Smooth muscle cell (in vitro differentiated cells): ENCODE measurements at regions not wholly inside any gene's neighbourhood (a gene's known extent, or its start where the extent isn't known, plus 50 kb on each side); places are given as distances from the start of the nearest gene placed in this dataset.

Experiments
- DNase-seq: peaks from one replicate; lab custom pipeline; 2025; ENCODE audit not compliant: unreplicated experiment; lab: John Stamatoyannopoulos, UW
- H2AFZ ChIP-seq: fragments of 200-600 bp; sonication (generic); 2 replicates; pipeline ENCODE4 v1.6.0; 2016; ENCODE audit warnings: antibody characterized with exemption, low read depth, mild to moderate bottlenecking
- H3F3A ChIP-seq: fragments of 200-600 bp; sonication (generic); 2 replicates; pipeline ENCODE4 v1.6.0; 2017; ENCODE audit warnings: antibody characterized with exemption, low read depth
- H3K27ac ChIP-seq: fragments of 200-600 bp; sonication (generic); 2 replicates; pipeline ENCODE4 v1.5.1; 2016; ENCODE audit warnings: low read depth, mild to moderate bottlenecking
- H3K27me3 ChIP-seq: fragments of 200-600 bp; sonication (generic); 2 replicates; pipeline ENCODE4 v1.6.1; 2016; ENCODE audit warnings: low read depth, mild to moderate bottlenecking
- H3K36me3 ChIP-seq: fragments of 200-600 bp; sonication (generic); 2 replicates; pipeline ENCODE4 v1.5.1; 2016; ENCODE audit warnings: low read depth
- H3K4me1 ChIP-seq: fragments of 200-600 bp; sonication (generic); 2 replicates; pipeline ENCODE4 v1.5.1; 2016; ENCODE audit warnings: low read depth
- H3K4me2 ChIP-seq: fragments of 200-600 bp; sonication (generic); 2 replicates; pipeline ENCODE4 v1.6.0; 2016; ENCODE audit warnings: mild to moderate bottlenecking
- H3K4me3 ChIP-seq: fragments of 200-600 bp; sonication (generic); 2 replicates; pipeline ENCODE4 v1.5.1; 2016; ENCODE audit warnings: mild to moderate bottlenecking
- H3K79me2 ChIP-seq: fragments of 200-600 bp; sonication (generic); 2 replicates; pipeline ENCODE4 v1.6.0; 2016; ENCODE audit warnings: low read depth, mild to moderate bottlenecking
- H3K9ac ChIP-seq: fragments of 200-600 bp; sonication (generic); 2 replicates; pipeline ENCODE4 v1.6.0; 2016; ENCODE audit warnings: low read depth
- H3K9me3 ChIP-seq: fragments of 200-600 bp; sonication (generic); replicated peaks from 2 replicates; pipeline ENCODE4 v1.5.1; 2016; ENCODE audit warnings: low read depth
- H4K20me1 ChIP-seq: fragments of 200-600 bp; sonication (generic); 2 replicates; pipeline ENCODE4 v1.6.0; 2016; ENCODE audit warnings: low read depth
- WGBS: methylation state at CpG from one replicate; pipeline ENCODE4 v1.1.7; 2016; ENCODE audit warnings: low lambda C conversion rate; 5-methylcytosine and 5-hydroxymethylcytosine counted together
- TF ChIP-seq, protein P1 (sequence below): fragments of 200-600 bp; sonication (generic); IDR thresholded peaks from 2 replicates; pipeline ENCODE4 v1.5.1; 2017; ENCODE audit warnings: borderline replicate concordance, mild to moderate bottlenecking, antibody characterized with exemption; ENCODE audit not compliant: insufficient read depth, poor library complexity, severe bottlenecking

- Histone ChIP-seq H2AFZ (no peak overlapping the region), H3K36me3 (no peaks in the 10 kb centered on the region), H3F3A (no peaks in the 10 kb centered on the region), H3K4me3 (no peak overlapping the region), H3K4me2 (no peak overlapping the region), H3K79me2 (no peaks in the 10 kb centered on the region), H3K27ac (no peak overlapping the region), H4K20me1 (no peaks in the 10 kb centered on the region), H3K9me3 (no peaks in the 10 kb centered on the region), H3K27me3 (no peaks in the 10 kb centered on the region), H3K4me1 (no peaks in the 10 kb centered on the region), H3K9ac (no peak overlapping the region)
- DNase-seq = no peak
- TF ChIP-seq, protein P1, sequence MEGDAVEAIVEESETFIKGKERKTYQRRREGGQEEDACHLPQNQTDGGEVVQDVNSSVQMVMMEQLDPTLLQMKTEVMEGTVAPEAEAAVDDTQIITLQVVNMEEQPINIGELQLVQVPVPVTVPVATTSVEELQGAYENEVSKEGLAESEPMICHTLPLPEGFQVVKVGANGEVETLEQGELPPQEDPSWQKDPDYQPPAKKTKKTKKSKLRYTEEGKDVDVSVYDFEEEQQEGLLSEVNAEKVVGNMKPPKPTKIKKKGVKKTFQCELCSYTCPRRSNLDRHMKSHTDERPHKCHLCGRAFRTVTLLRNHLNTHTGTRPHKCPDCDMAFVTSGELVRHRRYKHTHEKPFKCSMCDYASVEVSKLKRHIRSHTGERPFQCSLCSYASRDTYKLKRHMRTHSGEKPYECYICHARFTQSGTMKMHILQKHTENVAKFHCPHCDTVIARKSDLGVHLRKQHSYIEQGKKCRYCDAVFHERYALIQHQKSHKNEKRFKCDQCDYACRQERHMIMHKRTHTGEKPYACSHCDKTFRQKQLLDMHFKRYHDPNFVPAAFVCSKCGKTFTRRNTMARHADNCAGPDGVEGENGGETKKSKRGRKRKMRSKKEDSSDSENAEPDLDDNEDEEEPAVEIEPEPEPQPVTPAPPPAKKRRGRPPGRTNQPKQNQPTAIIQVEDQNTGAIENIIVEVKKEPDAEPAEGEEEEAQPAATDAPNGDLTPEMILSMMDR = no peak
- WGBS = 97% methylated on average over 8 of the region's 8 CpGs
Measured at GRCh38 chr12:87363497-87364084, 665.6 kb downstream of the C12orf50 start.

DNA sequence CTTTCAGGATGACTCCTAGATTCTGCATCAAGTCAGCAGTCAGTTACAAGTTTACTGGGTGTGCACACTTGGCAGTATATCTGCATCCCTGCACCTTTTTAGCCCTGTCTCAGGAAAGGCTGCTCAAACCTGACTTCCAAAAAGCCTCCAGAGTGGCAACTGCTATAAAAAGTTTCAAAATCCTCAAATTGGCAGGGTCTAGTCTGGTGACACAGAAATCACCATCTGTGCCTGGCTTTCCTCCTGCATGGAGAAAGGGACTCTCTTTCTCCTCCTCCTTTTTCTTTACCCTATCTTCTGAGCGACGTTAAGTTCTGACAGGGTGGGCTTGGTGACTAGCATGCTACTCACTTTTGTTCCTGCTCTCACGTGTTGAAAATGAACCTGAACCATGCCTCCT is 679.5 kb downstream of the C12orf50 start:
- Histone ChIP-seq H3K27me3 (no peaks in the 10 kb centered on the region), H4K20me1 (no peaks in the 10 kb centered on the region), H3K36me3 (no peaks in the 10 kb centered on the region), H3K4me1 (no peaks in the 10 kb centered on the region), H3K4me2 (no peak overlapping the region), H3K79me2 (no peaks in the 10 kb centered on the region), H3K27ac (no peak overlapping the region), H3K9ac (no peak overlapping the region), H3K9me3 (no peaks in the 10 kb centered on the region), H3F3A (no peaks in the 10 kb centered on the region), H2AFZ (no peak overlapping the region), H3K4me3 (no peak overlapping the region)
- TF ChIP-seq, protein P1 = no peak
- no peak for DNase-seq
- 88% methylated on average over 3 of the region's 3 CpGs for WGBS

DNA sequence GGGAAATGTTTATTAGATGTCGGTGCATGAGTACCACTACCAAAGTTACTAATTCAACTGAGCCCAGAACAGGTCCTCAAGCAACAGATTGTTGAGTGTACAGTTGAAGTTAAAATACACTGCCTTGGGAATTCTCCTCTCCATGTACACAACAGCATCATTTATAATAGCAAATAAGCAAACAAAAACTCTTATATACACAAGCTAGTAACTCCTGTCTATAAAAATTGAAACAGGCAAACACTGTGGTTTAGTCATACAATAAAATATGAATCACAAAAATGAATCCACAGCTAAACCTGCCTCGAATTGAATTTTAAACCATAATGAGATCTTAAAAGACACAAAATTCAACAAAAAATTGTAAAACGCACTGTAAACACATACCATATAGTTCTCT is 681.1 kb downstream of the C12orf50 start:
- no peaks in the 10 kb centered on the region for H3K9me3 ChIP-seq
- no peak overlapping the region for H2AFZ ChIP-seq

More for the DNA sequence above, 681.1 kb downstream of the C12orf50 start:
- TF ChIP-seq, protein P1 = no peak
- H3K36me3 ChIP-seq = no peaks in the 10 kb centered on the region
- no peak overlapping the region for H3K4me2 ChIP-seq
- H3K27me3 ChIP-seq = no peaks in the 10 kb centered on the region
- H3K9ac ChIP-seq = no peak overlapping the region
- no peak for DNase-seq
- WGBS = 87% methylated on average over 3 of the region's 3 CpGs
- no peaks in the 10 kb centered on the region for H4K20me1 ChIP-seq
- no peak overlapping the region for H3K4me3 ChIP-seq
- no peaks in the 10 kb centered on the region for H3K4me1 ChIP-seq
- no peaks in the 10 kb centered on the region for H3K79me2 ChIP-seq
- H3K27ac ChIP-seq = no peak overlapping the region
- H3F3A ChIP-seq = no peaks in the 10 kb centered on the region
